NT2/D1 (cell line): ENCODE measurements at regions not wholly inside any gene's neighbourhood (a gene's known extent, or its start where the extent isn't known, plus 50 kb on each side); places are given as distances from the start of the nearest gene placed in this dataset.

Experiments used
- SUZ12 ChIP-seq: IDR thresholded peaks from 2 replicates; pipeline ENCODE4 v1.6.1; 2011; ENCODE audit not compliant: insufficient read length, insufficient read depth; ENCODE audit errors: extremely low read depth
- YY1 ChIP-seq: IDR thresholded peaks from 2 replicates; pipeline ENCODE4 v1.6.1; 2011; ENCODE audit not compliant: insufficient read length, insufficient read depth
- ZNF274 ChIP-seq: IDR thresholded peaks from 2 replicates; pipeline ENCODE4 v1.6.1; 2011; ENCODE audit warnings: mild to moderate bottlenecking, low read depth, low read length

DNA sequence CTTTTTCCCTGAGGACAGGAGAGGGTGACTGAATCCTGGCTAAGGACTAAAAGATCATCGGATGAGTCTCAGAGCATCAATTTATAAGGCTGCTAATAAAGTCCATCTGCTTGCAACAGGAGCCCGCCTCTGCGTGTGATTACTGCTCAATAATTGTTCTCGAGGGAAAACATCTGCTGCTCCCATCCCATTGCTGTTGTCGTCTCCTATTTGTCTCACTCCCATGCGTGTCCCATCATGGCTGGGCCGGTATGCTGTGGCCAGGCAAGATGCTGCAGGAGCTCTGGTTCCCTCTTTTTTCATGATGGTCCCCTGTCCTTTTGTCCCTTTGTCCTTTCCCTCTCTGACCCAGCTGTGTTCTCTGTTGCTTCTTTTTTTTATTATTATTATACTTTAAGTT, 121.2 kb downstream of the SPATA19 start:
- no peak for TF ChIP-seq YY1
- no peak for TF ChIP-seq ZNF274
- no peak for TF ChIP-seq SUZ12
